ENCODE measurements at regions not wholly inside any gene's neighbourhood (a gene's known extent, or its start where the extent isn't known, plus 50 kb on each side); places are given as distances from the start of the nearest gene placed in this dataset.
A peak's percentile ranks its signal among the peaks of the same experiment; 100 is the strongest.

- no peak for ATAC-seq
- no peak for DNase-seq
- intact Hi-C loops (cut with DNase I) = no loop called here
Observed at GRCh38 chr11:25298450-25298849, 801.6 kb downstream of the LUZP2 start.

GRCh38 chr11:25309818-25310217 is 813.0 kb downstream of the LUZP2 start:
- intact Hi-C loops (cut with DNase I) = no loop called here
- ATAC-seq (no peak), DNase-seq (no peak)

- ATAC-seq (no peak), DNase-seq (no peak)
- intact Hi-C loops (cut with DNase I) = no loop called here
Observed at GRCh38 chr11:25317216-25317615, 820.4 kb downstream of the LUZP2 start.

- ATAC-seq = no peak
- DNase-seq = no peak
- intact Hi-C loops (cut with DNase I) = no loop called here
Observed at GRCh38 chr11:25319127-25319526, 822.3 kb downstream of the LUZP2 start.

- intact Hi-C loops (cut with DNase I) = no loop called here
- no peak for ATAC-seq
- DNase-seq = no peak
Observed at GRCh38 chr11:25327656-25328055, 830.8 kb downstream of the LUZP2 start.

GRCh38 chr11:25339281-25339680 is 842.4 kb downstream of the LUZP2 start:
- DNase-seq (no peak), ATAC-seq (no peak)
- intact Hi-C loops (cut with DNase I) = no loop called here

GRCh38 chr11:25349537-25349936 is 852.7 kb downstream of the LUZP2 start:
- ATAC-seq = no peak
- DNase-seq = no peak

GRCh38 chr11:25350899-25351803 is 854.3 kb downstream of the LUZP2 start:
- no peak for DNase-seq
- intact Hi-C loops (cut with DNase I) = no loop called here
- ATAC-seq = no peak

More at GRCh38 chr11:25349537-25349936, 852.7 kb downstream of the LUZP2 start:
- intact Hi-C loops (cut with DNase I) = no loop called here

- DNase-seq (no peak), ATAC-seq (no peak)
- intact Hi-C loops (cut with DNase I) = no loop called here
Observed at GRCh38 chr11:25357133-25357532, 860.3 kb downstream of the LUZP2 start.

GRCh38 chr11:25377466-25377865 is 880.6 kb downstream of the LUZP2 start:
- DNase-seq = no peak
- no peak for ATAC-seq
- intact Hi-C loops (cut with DNase I) = no loop called here

GRCh38 chr11:25396847-25397246 is 900.0 kb downstream of the LUZP2 start:
- intact Hi-C loops (cut with DNase I) = no loop called here
- ATAC-seq (no peak), DNase-seq (no peak)

- ATAC-seq = no peak
- intact Hi-C loops (cut with DNase I) = no loop called here
Observed at GRCh38 chr11:25408146-25408545, 911.3 kb downstream of the LUZP2 start.

GRCh38 chr11:25415793-25416192 is 916.1 kb upstream of the ANO3 start:
- ATAC-seq (no peak), DNase-seq (no peak)
- intact Hi-C loops (cut with DNase I) = no loop called here

More at GRCh38 chr11:25408146-25408545, 911.3 kb downstream of the LUZP2 start:
- no peak for DNase-seq

GRCh38 chr11:25423436-25424199 is 908.3 kb upstream of the ANO3 start:
- DNase-seq (no peak), ATAC-seq (peak in 1 of 2 donors; percentile 73)
- intact Hi-C loops (cut with DNase I) = no loop called here

- DNase-seq = no peak
- intact Hi-C loops (cut with DNase I) = no loop called here
- no peak for ATAC-seq
Observed at GRCh38 chr11:25432376-25432775, 899.6 kb upstream of the ANO3 start.

GRCh38 chr11:25435197-25435596 is 896.7 kb upstream of the ANO3 start:
- intact Hi-C loops (cut with DNase I) = no loop called here
- ATAC-seq (no peak), DNase-seq (no peak)

GRCh38 chr11:25436326-25436725 is 895.6 kb upstream of the ANO3 start:
- ATAC-seq = no peak

GRCh38 chr11:25441421-25441820 is 890.5 kb upstream of the ANO3 start:
- DNase-seq = no peak
- intact Hi-C loops (cut with DNase I) = no loop called here
- no peak for ATAC-seq

More at GRCh38 chr11:25436326-25436725, 895.6 kb upstream of the ANO3 start:
- intact Hi-C loops (cut with DNase I) = no loop called here
- DNase-seq = no peak

- ATAC-seq (no peak), DNase-seq (no peak)
- intact Hi-C loops (cut with DNase I) = no loop called here
Observed at GRCh38 chr11:25449091-25449490, 882.8 kb upstream of the ANO3 start.

GRCh38 chr11:25453471-25453870 is 878.5 kb upstream of the ANO3 start:
- no peak for DNase-seq
- intact Hi-C loops (cut with DNase I) = no loop called here
- ATAC-seq = no peak
